ENCODE measurements at regions not wholly inside any gene's neighbourhood (a gene's known extent, or its start where the extent isn't known, plus 50 kb on each side); places are given as distances from the start of the nearest gene placed in this dataset.

DNA sequence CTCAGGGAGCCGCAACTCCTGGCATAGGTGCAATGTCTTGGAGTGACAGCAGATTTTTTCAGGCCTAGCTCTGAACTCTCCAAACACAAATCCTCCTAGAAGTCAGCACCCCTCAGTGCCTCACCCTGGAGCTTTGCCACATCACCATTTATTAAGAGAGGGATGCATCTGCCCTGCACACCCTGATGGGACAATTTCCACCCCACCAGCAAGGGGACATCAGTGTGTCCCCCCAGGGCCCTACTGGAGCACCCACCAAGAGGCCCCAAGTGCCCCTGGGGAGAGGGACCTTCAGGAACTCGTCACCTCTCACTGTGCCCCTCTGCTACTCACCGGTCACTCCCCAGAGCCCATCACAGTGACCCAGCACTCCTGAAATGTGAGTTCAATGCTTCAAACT, 144.7 kb downstream of the NDUFA10 start:
- TF ChIP-seq, protein P1, sequence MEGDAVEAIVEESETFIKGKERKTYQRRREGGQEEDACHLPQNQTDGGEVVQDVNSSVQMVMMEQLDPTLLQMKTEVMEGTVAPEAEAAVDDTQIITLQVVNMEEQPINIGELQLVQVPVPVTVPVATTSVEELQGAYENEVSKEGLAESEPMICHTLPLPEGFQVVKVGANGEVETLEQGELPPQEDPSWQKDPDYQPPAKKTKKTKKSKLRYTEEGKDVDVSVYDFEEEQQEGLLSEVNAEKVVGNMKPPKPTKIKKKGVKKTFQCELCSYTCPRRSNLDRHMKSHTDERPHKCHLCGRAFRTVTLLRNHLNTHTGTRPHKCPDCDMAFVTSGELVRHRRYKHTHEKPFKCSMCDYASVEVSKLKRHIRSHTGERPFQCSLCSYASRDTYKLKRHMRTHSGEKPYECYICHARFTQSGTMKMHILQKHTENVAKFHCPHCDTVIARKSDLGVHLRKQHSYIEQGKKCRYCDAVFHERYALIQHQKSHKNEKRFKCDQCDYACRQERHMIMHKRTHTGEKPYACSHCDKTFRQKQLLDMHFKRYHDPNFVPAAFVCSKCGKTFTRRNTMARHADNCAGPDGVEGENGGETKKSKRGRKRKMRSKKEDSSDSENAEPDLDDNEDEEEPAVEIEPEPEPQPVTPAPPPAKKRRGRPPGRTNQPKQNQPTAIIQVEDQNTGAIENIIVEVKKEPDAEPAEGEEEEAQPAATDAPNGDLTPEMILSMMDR (IDR thresholded peaks at IDR 0.05), result no peak
- TF ChIP-seq POLR2AphosphoS5 (IDR thresholded peaks at IDR 0.05), result no peak
- no peak for TF ChIP-seq EP300 (IDR thresholded peaks at IDR 0.05; ENCODE audit: low read depth)
- no peak for TF ChIP-seq POLR2A (IDR thresholded peaks at IDR 0.05)
